Prostate gland (tissue), 2 donors: ENCODE measurements at regions not wholly inside any gene's neighbourhood (a gene's known extent, or its start where the extent isn't known, plus 50 kb on each side); places are given as distances from the start of the nearest gene placed in this dataset.

Source experiments
- POLR2A ChIP-seq: fragments of 450-650 bp; IDR thresholded peaks from one replicate; pipeline ENCODE4 v1.6.1; 2016; ENCODE audit warnings: antibody characterized with exemption, mild to moderate bottlenecking
- TF ChIP-seq, protein P1 (sequence below), 4 experiments: fragments of 200-600 bp in 2 of 4; fragments of 450-650 bp in 2 of 4; sonication (generic) in 2 of 4; IDR thresholded peaks; 1 replicate in 3 of 4; 2 replicates in 1 of 4; pipeline ENCODE4 v1.5.1; 2016 to 2019; ENCODE audit warnings: antibody characterized with exemption in 4 of 4, mild to moderate bottlenecking in 2 of 4, moderate library complexity in 2 of 4

DNA sequence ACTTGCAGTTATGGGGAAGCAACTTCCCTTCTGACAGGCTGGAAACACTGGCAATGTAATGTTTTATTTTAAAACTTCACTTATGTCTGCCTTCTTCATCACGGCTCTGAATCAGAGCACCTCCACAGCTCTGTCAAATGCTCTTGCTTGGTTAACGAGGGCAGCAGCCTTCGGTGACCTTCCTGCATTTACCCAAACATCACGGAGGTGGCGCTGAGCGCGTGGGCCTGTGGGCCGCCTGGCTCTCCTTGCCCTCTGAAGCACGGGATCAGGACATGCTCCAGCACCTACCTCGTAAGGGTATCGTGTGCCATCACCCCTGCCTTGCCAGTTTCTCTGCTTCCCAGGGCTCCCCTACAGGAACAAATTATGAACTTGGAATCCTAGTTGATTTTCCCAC is 310.0 kb downstream of the TEX29 start:
- TF ChIP-seq, protein P1, sequence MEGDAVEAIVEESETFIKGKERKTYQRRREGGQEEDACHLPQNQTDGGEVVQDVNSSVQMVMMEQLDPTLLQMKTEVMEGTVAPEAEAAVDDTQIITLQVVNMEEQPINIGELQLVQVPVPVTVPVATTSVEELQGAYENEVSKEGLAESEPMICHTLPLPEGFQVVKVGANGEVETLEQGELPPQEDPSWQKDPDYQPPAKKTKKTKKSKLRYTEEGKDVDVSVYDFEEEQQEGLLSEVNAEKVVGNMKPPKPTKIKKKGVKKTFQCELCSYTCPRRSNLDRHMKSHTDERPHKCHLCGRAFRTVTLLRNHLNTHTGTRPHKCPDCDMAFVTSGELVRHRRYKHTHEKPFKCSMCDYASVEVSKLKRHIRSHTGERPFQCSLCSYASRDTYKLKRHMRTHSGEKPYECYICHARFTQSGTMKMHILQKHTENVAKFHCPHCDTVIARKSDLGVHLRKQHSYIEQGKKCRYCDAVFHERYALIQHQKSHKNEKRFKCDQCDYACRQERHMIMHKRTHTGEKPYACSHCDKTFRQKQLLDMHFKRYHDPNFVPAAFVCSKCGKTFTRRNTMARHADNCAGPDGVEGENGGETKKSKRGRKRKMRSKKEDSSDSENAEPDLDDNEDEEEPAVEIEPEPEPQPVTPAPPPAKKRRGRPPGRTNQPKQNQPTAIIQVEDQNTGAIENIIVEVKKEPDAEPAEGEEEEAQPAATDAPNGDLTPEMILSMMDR (IDR thresholded peaks at IDR 0.05), result no peak
- TF ChIP-seq POLR2A, result no peak
